Renal pelvis (tissue), 1 donor: ENCODE measurements at regions not wholly inside any gene's neighbourhood (a gene's known extent, or its start where the extent isn't known, plus 50 kb on each side); places are given as distances from the start of the nearest gene placed in this dataset.
A peak's percentile ranks its signal among the peaks of the same experiment; 100 is the strongest.
"Not testable (repeated sequence)": the region's sequence is repeated elsewhere in the genome, so short reads cannot be mapped to it uniquely, and the experiment has no call there.

Experiments
- DNase-seq: peaks from one replicate; pipeline ENCODE4 v3.0.0-alpha.2; 2013

DNA sequence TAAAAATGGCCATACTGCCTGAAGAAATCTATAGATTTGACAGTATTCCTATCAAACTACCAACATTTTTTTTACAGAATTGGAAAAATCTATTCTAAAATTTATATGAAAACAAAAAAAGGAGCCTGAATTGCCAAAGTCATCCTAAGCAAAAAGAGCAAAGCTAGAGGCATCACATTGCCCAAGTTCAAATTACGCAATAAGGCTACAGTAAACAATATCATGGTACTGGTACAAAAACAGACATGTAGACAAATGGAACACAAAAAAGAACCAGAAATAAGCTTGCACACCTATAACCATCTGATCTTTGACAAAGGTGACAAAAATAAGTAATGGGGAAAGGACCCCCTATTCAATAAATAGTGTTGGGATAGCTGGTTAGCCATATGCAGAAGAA lies 50.2 kb upstream of the THSD7B start:
- DNase-seq, result no peak

DNA sequence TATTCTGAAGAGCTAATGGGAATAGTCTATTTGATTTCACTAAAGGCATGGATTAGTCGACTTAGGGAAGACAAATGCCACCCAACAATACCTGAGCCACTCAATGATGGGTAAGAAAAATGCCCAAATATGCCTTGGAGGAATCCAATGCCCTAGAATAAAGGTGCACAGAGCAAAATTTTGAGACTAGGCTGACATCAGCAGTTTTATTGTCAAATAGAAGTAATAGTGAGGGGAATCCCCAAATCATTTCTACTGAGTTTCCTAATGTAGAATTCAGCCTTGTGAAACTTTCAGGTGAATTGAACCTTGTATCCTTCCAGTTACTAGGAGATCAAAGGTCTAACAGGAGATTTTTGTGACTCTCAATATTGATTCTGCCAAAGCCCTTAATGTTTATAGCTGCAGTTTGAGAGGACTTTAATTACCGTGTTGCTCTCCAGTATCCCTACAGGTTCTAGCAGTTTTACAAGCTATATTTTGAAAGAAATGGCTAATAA lies 50.8 kb upstream of the THSD7B start:
- DNase-seq, result no peak

DNA sequence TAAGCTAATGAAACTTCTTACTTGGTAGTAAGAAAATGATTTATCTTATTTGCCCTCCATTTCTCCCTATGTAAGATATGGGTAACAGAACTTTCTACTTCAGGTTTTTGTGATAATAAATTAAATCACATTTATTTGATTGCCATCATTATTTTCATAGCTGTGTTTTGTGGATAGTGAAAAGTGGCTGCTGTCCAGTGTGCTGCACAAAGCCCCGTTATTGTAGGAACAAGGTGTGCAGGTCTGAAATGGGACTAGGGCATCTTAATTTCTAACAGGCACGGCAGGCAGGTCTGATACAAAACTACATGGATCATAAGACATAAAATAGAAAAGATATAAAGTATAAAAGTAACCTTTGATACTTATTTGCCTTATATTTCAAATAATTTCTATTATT lies 51.6 kb upstream of the THSD7B start:
- DNase-seq, result no peak

GRCh38 chr2:136705336-136705735 lies 60.0 kb upstream of the THSD7B start:
- DNase-seq, result no peak

GRCh38 chr2:136703214-136703613 lies 62.1 kb upstream of the THSD7B start:
- no peak for DNase-seq

GRCh38 chr2:136696438-136696837 lies 68.9 kb upstream of the THSD7B start:
- no peak for DNase-seq

DNA sequence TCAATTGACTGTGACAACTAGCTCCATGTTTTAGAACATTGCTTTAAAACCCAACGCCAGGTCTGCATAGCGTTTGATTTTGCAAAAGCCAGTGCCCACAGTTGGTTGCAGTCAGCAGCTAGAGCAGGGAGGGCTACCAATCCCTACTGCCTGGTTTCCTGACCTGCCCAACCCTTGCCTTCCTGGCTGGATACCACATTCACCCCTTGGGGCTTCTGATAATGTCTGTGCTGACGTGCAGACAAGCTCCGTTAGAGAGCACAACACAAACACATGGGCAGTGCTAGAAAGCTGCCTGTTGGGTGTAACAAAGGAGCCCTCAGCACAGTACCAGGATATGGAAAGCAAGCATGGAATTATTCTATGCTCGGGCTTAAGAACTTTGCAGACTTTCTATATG lies 71.4 kb upstream of the THSD7B start:
- no peak for DNase-seq

GRCh38 chr2:136680079-136680478 lies 85.3 kb upstream of the THSD7B start:
- DNase-seq, result not testable (repeated sequence)

GRCh38 chr2:136665736-136666135 lies 99.6 kb upstream of the THSD7B start:
- DNase-seq, result no peak

GRCh38 chr2:136664713-136665405 lies 100.5 kb upstream of the THSD7B start:
- DNase-seq, result no peak

DNA sequence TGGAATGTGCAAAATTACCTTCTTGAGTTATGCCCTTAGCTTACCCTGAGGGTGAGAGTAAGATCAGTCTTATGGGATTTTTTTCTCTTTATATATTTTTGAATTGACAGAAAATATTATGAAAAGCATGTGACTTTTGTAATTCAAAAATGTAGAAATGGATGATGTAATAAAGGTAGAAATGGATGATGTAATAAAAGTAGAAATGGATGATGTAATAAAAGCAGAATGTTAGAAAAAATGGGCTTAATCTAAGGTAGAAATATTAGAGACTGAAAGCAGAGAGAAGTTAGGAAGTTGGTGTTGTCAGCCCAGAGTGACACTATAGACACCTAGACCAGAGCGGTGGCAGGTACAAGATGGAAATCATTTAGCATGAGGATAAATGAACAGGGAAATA lies 107.1 kb upstream of the THSD7B start:
- no peak for DNase-seq

GRCh38 chr2:136653861-136654260 lies 111.5 kb upstream of the THSD7B start:
- DNase-seq, result no peak

GRCh38 chr2:136651456-136652010 lies 113.8 kb upstream of the THSD7B start:
- DNase-seq, result no peak

- DNase-seq, result no peak
Observed at GRCh38 chr2:136647039-136647438, 118.3 kb upstream of the THSD7B start.

DNA sequence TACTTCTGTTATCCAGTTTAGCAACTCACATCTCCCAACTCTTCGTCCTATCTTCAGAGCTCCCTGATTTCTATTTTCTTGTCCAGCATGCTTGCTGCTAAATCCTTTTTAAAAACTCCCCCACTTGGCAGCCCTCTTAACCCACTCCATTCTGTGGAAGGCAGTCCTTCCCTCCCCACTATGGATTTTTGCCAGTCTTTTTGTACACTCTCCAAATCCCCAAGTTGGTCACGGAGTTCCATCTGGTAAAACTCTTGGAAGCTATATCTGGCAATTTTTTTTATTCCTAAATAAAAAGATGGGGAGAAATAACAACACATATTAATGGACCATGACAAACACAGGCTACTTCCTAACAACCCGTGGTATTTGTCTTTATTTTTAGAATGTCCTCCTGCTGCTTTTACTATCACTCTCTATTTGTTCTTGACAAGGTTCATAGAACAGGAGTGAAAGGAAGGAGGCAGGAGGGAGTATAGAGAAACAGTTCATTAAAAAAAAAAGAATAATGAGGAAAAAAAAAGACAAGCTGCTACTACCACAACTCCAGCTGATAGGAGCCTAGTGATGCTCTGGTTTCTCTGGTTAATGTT lies 120.0 kb upstream of the THSD7B start:
- peak; percentile 21 for DNase-seq

GRCh38 chr2:136639651-136640050 lies 125.7 kb upstream of the THSD7B start:
- no peak for DNase-seq

DNA sequence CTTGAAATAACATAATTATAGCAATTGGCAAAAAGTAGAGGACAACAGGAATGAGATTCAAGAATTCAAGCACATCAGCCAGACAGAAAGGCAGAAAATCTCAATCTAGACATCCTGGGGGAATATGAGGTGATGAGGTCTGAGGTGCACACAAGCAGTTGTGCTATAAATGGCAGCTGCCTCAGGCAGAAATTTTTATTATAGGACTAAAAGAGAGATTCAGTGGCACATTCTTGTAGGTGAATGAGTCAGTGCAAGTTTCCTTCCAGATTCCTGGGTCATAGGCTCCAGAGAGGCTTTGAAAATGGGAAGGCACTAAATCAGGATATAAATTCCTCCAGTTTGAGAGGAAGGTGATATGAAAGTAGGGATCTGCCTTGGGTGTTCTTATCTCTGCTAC lies 127.2 kb upstream of the THSD7B start:
- no peak for DNase-seq

DNA sequence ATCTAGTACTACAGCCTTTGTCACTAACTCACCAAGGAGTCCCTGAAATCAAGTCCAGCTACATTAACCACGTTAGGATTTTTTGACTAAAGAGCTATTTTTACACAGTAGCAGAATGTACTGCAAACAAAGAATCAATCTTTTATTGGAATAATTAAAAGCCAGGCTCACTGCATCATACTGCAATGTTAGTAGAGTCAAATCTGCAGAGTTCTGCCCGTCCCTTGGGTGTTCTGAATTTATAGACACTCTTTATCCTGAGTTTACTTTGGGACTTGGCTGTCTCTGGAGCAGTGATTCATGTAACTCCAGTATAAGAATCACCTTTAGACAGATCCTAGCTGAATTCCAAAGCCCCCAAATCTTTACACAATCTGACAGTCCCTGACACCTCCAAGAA lies 127.9 kb upstream of the THSD7B start:
- DNase-seq, result no peak

GRCh38 chr2:136628490-136628889 lies 136.9 kb upstream of the THSD7B start:
- no peak for DNase-seq

DNA sequence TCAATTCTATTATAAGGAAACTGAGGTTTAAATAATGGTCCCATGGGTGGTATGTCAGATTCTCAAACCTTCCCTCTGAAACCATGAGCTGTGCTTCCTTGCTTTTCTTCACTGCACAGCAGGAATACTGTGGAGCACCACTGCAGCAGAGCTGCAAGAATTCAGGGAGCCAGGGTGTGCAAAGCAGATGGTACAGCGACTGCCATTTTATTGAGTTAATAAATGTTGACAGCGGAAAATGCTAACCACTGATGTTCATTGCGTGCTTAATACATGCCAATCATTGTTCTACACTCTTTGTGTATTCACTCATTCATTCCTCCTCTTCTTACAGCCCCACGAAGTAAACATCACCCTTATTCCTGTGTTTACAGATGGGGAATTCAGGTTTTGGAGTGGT lies 152.2 kb upstream of the THSD7B start:
- no peak for DNase-seq

DNA sequence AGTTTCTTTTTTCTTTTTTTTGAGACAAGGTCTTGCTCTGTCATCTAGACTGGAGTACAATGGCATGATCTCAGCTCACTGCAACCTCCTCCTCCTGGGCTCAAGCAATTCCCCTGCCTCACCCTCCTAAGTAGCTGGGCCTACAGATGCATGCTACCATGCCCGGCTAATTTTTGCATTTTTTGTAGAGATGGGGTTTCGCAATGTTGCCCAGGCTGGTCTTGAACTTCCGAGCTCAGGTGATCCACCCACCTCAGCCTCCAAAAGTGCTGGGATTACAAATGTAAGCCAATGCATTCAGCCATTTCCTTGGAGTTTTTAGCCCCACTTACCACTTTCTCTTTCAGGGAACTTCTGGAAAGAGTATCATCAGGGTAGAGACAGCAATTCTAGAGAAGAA lies 153.3 kb upstream of the THSD7B start:
- no peak for DNase-seq

DNA sequence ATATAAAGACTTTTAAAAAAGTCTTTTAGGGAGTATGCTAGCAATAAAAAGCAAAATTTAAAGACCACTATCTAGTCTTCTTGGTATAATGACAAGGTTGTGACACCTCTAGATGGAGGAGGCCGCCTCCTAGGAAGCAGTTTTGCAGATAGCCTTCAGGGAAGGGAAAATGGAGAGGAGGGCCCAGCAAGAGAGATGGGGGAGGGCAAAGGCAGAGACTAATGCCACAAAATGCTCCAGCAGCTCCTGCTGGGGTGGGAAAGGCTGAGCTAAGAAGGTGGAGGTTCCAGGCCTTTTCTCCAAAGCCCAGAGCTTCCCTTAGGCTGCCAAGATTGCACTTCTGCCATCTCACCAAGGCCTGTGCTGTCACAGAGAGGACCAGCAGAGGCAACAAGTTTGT lies 153.9 kb upstream of the THSD7B start:
- DNase-seq, result no peak

- DNase-seq, result peak; percentile 57
Observed at GRCh38 chr2:136582628-136583205, 182.6 kb upstream of the THSD7B start.
